ENCODE measurements at regions not wholly inside any gene's neighbourhood (a gene's known extent, or its start where the extent isn't known, plus 50 kb on each side); places are given as distances from the start of the nearest gene placed in this dataset.

- intact Hi-C loops (cut with micrococcal nuclease): no loop called here
- BruUV-seq (replicated peaks): no TSS peak
- ChIA-PET POLR2A (no interaction called here), RAD21 (ENCODE audit: low non-redundant PET in 1 of 2, low total read pairs in 2 of 2, uncharacterized antibody in 2 of 2, unreplicated experiment in 2 of 2) (no interaction called here), CTCF (no interaction called here)
- no peaks in the 10 kb centered on the region for H3K36me3 ChIP-seq (ENCODE audit: control insufficient read depth in 1 of 2, insufficient read depth in 2 of 2, low read length in 2 of 2)
- no peaks in the 10 kb centered on the region for H3K9me2 ChIP-seq (ENCODE audit: insufficient read depth)
- no peak for TF ChIP-seq POLR2A (IDR thresholded peaks at IDR 0.05; ENCODE audit: borderline replicate concordance, extremely low read depth, insufficient read depth, insufficient read length)
- no peak overlapping the region for H2AFZ ChIP-seq (ENCODE audit: low read depth, low read length, poor library complexity, severe bottlenecking)
- no peaks in the 10 kb centered on the region for H3K79me2 ChIP-seq (ENCODE audit: insufficient read depth, low read length)
- H3K4me3 ChIP-seq (replicated peaks in 1 of 2; ENCODE audit: low read depth in 1 of 2, low read length in 2 of 2): no peak overlapping the region
- H3K9ac ChIP-seq (ENCODE audit: low read length): no peak overlapping the region
- no peak overlapping the region for H3K4me2 ChIP-seq (ENCODE audit: low read length)
- no peaks in the 10 kb centered on the region for H3K9me3 ChIP-seq (ENCODE audit: control insufficient read depth in 1 of 2, insufficient read depth in 1 of 2, low read depth in 1 of 2, low read length in 2 of 2)
- no peaks in the 10 kb centered on the region for H3K27me3 ChIP-seq (ENCODE audit: insufficient read depth, low read length)
- ATAC-seq: no peak
- no peak overlapping the region for H3K27ac ChIP-seq (ENCODE audit: low read depth, low read length)
- peaks cover 0 to 10% of the 10 kb centered on the region in 2 experiments; a peak in 2 of 4 replicates for H3K4me1 ChIP-seq (ENCODE audit: control insufficient read depth in 1 of 2, insufficient read depth in 2 of 2, low read length in 2 of 2)
- no peaks in the 10 kb centered on the region for H4K20me1 ChIP-seq (ENCODE audit: insufficient read depth)
- no peak for DNase-seq (ENCODE audit: low read depth, low spot score)
Measured at GRCh38 chr21:43303275-43304178, 123.4 kb downstream of the SIK1 start.

DNA sequence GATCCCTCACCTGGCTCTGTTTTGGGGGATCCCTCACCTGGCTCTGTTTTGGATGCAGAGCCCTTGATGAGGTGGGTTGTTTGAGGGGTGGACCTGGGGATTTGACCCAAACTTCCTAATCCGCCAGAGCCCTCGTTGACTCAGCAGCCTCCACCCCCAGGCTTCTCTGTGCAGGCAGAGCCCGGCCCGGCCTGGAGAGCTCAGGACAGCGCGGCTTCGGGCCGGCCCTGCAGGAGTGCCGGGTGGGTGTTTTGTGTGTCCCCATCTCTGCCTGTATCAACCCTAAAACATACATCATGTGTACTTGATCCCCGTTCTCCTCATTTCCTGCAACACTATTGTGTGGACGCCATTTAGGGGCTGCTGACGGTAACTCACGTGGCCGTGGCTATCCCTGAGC lies 124.2 kb downstream of the SIK1 start:
- H3K4me3 ChIP-seq (replicated peaks in 1 of 2; ENCODE audit: low read depth in 1 of 2, low read length in 2 of 2): no peak overlapping the region
- ChIA-PET POLR2A (no interaction called here), RAD21 (ENCODE audit: low non-redundant PET in 1 of 2, low total read pairs in 2 of 2, uncharacterized antibody in 2 of 2, unreplicated experiment in 2 of 2) (no interaction called here), CTCF (no interaction called here)
- no peaks in the 10 kb centered on the region for H4K20me1 ChIP-seq (ENCODE audit: insufficient read depth)
- BruUV-seq (replicated peaks): no TSS peak
- H3K4me1 ChIP-seq (ENCODE audit: control insufficient read depth in 1 of 2, insufficient read depth in 2 of 2, low read length in 2 of 2): peaks cover 0 to 10% of the 10 kb centered on the region in 2 experiments; a peak in 2 of 4 replicates
- no peak for DNase-seq (ENCODE audit: low read depth, low spot score)
- no peak overlapping the region for H3K9ac ChIP-seq (ENCODE audit: low read length)
- no peak for ATAC-seq
- no peak overlapping the region for H2AFZ ChIP-seq (ENCODE audit: low read depth, low read length, poor library complexity, severe bottlenecking)
- no peak overlapping the region for H3K27ac ChIP-seq (ENCODE audit: low read depth, low read length)
- H3K9me2 ChIP-seq (ENCODE audit: insufficient read depth): no peaks in the 10 kb centered on the region
- no peaks in the 10 kb centered on the region for H3K9me3 ChIP-seq (ENCODE audit: control insufficient read depth in 1 of 2, insufficient read depth in 1 of 2, low read depth in 1 of 2, low read length in 2 of 2)
- TF ChIP-seq TCF7L2 (IDR thresholded peaks at IDR 0.05; ENCODE audit: borderline replicate concordance, extremely low read depth, insufficient read depth, insufficient read length): no peak
- TF ChIP-seq ZBTB33 (IDR thresholded peaks at IDR 0.05; ENCODE audit: extremely low read depth, insufficient replicate concordance, low read length): no peak
- no peak for TF ChIP-seq SIN3A (IDR thresholded peaks at IDR 0.05; ENCODE audit: low read depth)
- no peak for TF ChIP-seq EZH2phosphoT487 (IDR thresholded peaks at IDR 0.05; ENCODE audit: borderline replicate concordance)
- TF ChIP-seq EZH2 (IDR thresholded peaks at IDR 0.05): no peak
- no peak for TF ChIP-seq EGR1 (IDR thresholded peaks at IDR 0.05; ENCODE audit: low read depth)
- TF ChIP-seq MAX (IDR thresholded peaks at IDR 0.05): no peak
- no peak for TF ChIP-seq ZFX (IDR thresholded peaks at IDR 0.05)
- no peak for TF ChIP-seq SRF (IDR thresholded peaks at IDR 0.05; ENCODE audit: low read depth)
- no peak for TF ChIP-seq CBX3 (IDR thresholded peaks at IDR 0.05; ENCODE audit: low read depth)
- TF ChIP-seq RAD21 (IDR thresholded peaks at IDR 0.05; ENCODE audit: low read depth): no peak
- no peak for TF ChIP-seq POLR2AphosphoS5 (IDR thresholded peaks at IDR 0.05; ENCODE audit: low read depth, low read length)
- no peak for TF ChIP-seq FOSL1 (IDR thresholded peaks at IDR 0.05; ENCODE audit: low read depth)
- TF ChIP-seq CEBPB (IDR thresholded peaks at IDR 0.05; ENCODE audit: low read depth): no peak
- no peak for TF ChIP-seq SP1 (IDR thresholded peaks at IDR 0.05; ENCODE audit: low read depth)
- no peaks in the 10 kb centered on the region for H3K79me2 ChIP-seq (ENCODE audit: insufficient read depth, low read length)
- no peaks in the 10 kb centered on the region for H3K27me3 ChIP-seq (ENCODE audit: insufficient read depth, low read length)
- intact Hi-C loops (cut with micrococcal nuclease): no loop called here
- H3K36me3 ChIP-seq (ENCODE audit: control insufficient read depth in 1 of 2, insufficient read depth in 2 of 2, low read length in 2 of 2): no peaks in the 10 kb centered on the region
- no peak overlapping the region for H3K4me2 ChIP-seq (ENCODE audit: low read length)

Measured in HCT116 (cell line).